ENCODE measurements at regions not wholly inside any gene's neighbourhood (a gene's known extent, or its start where the extent isn't known, plus 50 kb on each side); places are given as distances from the start of the nearest gene placed in this dataset.

DNA sequence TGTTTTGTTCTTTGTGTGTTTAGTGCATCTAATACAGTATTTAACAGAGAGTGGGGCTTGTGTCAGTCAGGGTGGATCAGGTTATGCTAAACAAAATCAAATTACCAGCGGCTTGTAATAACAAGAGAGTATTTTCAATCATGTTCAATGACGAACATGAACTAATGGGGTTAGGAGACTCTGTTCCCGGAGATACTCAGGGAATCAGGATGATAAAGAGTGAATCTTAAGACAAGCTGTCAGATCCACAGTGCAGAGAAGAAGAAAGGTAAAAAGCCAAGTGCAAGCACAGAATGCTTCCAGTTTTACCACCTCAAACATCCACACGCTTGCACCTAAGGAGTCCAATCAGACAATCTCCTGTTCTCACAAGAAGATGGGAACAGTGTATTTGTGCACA is 1331.5 kb upstream of the TMEM132C start (continued):
- TF ChIP-seq BACH1 (IDR thresholded peaks at IDR 0.05; ENCODE audit: low read length) (no peak), TAF7 (optimal IDR thresholded peaks at IDR 0.05; ENCODE audit: borderline replicate concordance, low read depth, low read length) (no peak), RBBP5 (IDR thresholded peaks at IDR 0.05; ENCODE audit: borderline replicate concordance, low read depth, low read length) (no peak), RFX5 (IDR thresholded peaks at IDR 0.05; ENCODE audit: borderline replicate concordance, low read depth, low read length) (no peak), CREB1 (IDR thresholded peaks at IDR 0.05) (no peak), SP2 (IDR thresholded peaks at IDR 0.05; ENCODE audit: low read length) (no peak), ASH2L (IDR thresholded peaks at IDR 0.05; ENCODE audit: low read length) (no peak), NRF1 (IDR thresholded peaks at IDR 0.05; ENCODE audit: low read depth, low read length) (no peak), POU5F1 (IDR thresholded peaks at IDR 0.05; ENCODE audit: low read depth, low read length) (no peak)
